Immature natural killer cell (primary cell): ENCODE measurements at regions not wholly inside any gene's neighbourhood (a gene's known extent, or its start where the extent isn't known, plus 50 kb on each side); places are given as distances from the start of the nearest gene placed in this dataset.

Source experiments
- DNase-seq, 3 donors: peaks; one replicate each; pipeline ENCODE4 v3.0.0; 2022; ENCODE audit warnings: mixed read lengths in 1 of 3
- H3K27ac Mint-ChIP-seq, 6 donors: one replicate each; pipeline ENCODE4 v1.8.0; 2020; ENCODE audit warnings: mixed read lengths in 6 of 6, mild to moderate bottlenecking in 5 of 6, inconsistent platforms in 4 of 6, moderate library complexity in 3 of 6
- H3K27me3 Mint-ChIP-seq, 3 donors: one replicate each; pipeline ENCODE4 v1.8.0; 2020 to 2021; ENCODE audit warnings: low read depth in 3 of 3, mild to moderate bottlenecking in 3 of 3, mixed read lengths in 3 of 3, moderate library complexity in 3 of 3, inconsistent platforms in 1 of 3
- H3K36me3 Mint-ChIP-seq, 3 donors: one replicate each; pipeline ENCODE4 v1.8.0; 2020; ENCODE audit warnings: mixed read lengths in 3 of 3, inconsistent platforms in 2 of 3, mild to moderate bottlenecking in 2 of 3
- H3K4me1 Mint-ChIP-seq, 2 donors: one replicate each; pipeline ENCODE4 v1.8.0; 2020; ENCODE audit warnings: inconsistent platforms in 2 of 2, mild to moderate bottlenecking in 2 of 2, mixed read lengths in 2 of 2, moderate library complexity in 1 of 2
- H3K4me3 Mint-ChIP-seq, 5 donors: one replicate each; pipeline ENCODE4 v1.8.0; 2020; ENCODE audit warnings: mild to moderate bottlenecking in 5 of 5, mixed read lengths in 5 of 5, inconsistent platforms in 3 of 5, moderate library complexity in 3 of 5
- H3K9me3 Mint-ChIP-seq, 6 donors: one replicate each; pipeline ENCODE4 v1.8.0; 2020; ENCODE audit warnings: mild to moderate bottlenecking in 6 of 6, mixed read lengths in 6 of 6, inconsistent platforms in 4 of 6, moderate library complexity in 3 of 6

GRCh38 chr15:81774309-81774708, 271.5 kb downstream of the MEX3B start:
- H3K27me3 Mint-ChIP-seq, result peaks cover 0 to 3% (median 2%) of the 10 kb centered on the region in 3 donors
- no peaks in the 10 kb centered on the region for H3K36me3 Mint-ChIP-seq
- peaks cover 0 to 2% (median 0%) of the 10 kb centered on the region in 6 donors for H3K9me3 Mint-ChIP-seq
- no peaks in the 10 kb centered on the region for H3K4me1 Mint-ChIP-seq
- DNase-seq, result no peak
- no peak overlapping the region for H3K27ac Mint-ChIP-seq
- no peak overlapping the region for H3K4me3 Mint-ChIP-seq

- Mint-ChIP-seq H3K9me3 (no peaks in the 10 kb centered on the region), H3K27me3 (peaks cover 0 to 6% (median 2%) of the 10 kb centered on the region in 3 donors), H3K4me1 (no peaks in the 10 kb centered on the region), H3K27ac (no peak overlapping the region), H3K4me3 (no peak overlapping the region), H3K36me3 (no peaks in the 10 kb centered on the region)
- DNase-seq, result no peak
These were observed 277.0 kb downstream of the MEX3B start for GRCh38 chr15:81768773-81769172.

GRCh38 chr15:81766829-81767475, 278.9 kb downstream of the MEX3B start:
- Mint-ChIP-seq H3K4me1 (no peaks in the 10 kb centered on the region), H3K4me3 (no peak overlapping the region), H3K36me3 (no peaks in the 10 kb centered on the region), H3K27ac (no peak overlapping the region), H3K9me3 (no peaks in the 10 kb centered on the region), H3K27me3 (peaks cover 0 to 6% (median 2%) of the 10 kb centered on the region in 3 donors)
- DNase-seq, result no peak

GRCh38 chr15:81765816-81766215, 280.0 kb downstream of the MEX3B start:
- no peak for DNase-seq
- Mint-ChIP-seq H3K27me3 (peaks cover 0 to 6% (median 2%) of the 10 kb centered on the region in 3 donors), H3K4me3 (no peak overlapping the region), H3K9me3 (no peaks in the 10 kb centered on the region), H3K4me1 (no peaks in the 10 kb centered on the region), H3K27ac (no peak overlapping the region), H3K36me3 (no peaks in the 10 kb centered on the region)

GRCh38 chr15:81763304-81763703, 282.5 kb downstream of the MEX3B start:
- Mint-ChIP-seq H3K27me3 (peaks cover 1 to 4% (median 1%) of the 10 kb centered on the region in 3 donors), H3K9me3 (no peaks in the 10 kb centered on the region), H3K4me3 (no peak overlapping the region), H3K4me1 (no peaks in the 10 kb centered on the region), H3K27ac (no peak overlapping the region), H3K36me3 (no peaks in the 10 kb centered on the region)
- DNase-seq, result no peak

GRCh38 chr15:81760686-81761085, 285.1 kb downstream of the MEX3B start:
- Mint-ChIP-seq H3K36me3 (no peaks in the 10 kb centered on the region), H3K4me1 (no peaks in the 10 kb centered on the region), H3K27me3 (peaks cover 1 to 4% (median 1%) of the 10 kb centered on the region in 3 donors), H3K27ac (no peak overlapping the region), H3K4me3 (no peak overlapping the region), H3K9me3 (no peaks in the 10 kb centered on the region)
- DNase-seq, result no peak

GRCh38 chr15:81758818-81759284, 287.0 kb downstream of the MEX3B start:
- no peak overlapping the region for H3K4me3 Mint-ChIP-seq

GRCh38 chr15:81755626-81756025, 290.2 kb downstream of the MEX3B start:
- DNase-seq, result no peak
- Mint-ChIP-seq H3K9me3 (no peaks in the 10 kb centered on the region), H3K4me1 (no peaks in the 10 kb centered on the region), H3K36me3 (no peaks in the 10 kb centered on the region), H3K27me3 (peaks cover 0 to 5% (median 1%) of the 10 kb centered on the region in 3 donors), H3K27ac (no peak overlapping the region), H3K4me3 (no peak overlapping the region)

More at GRCh38 chr15:81758818-81759284, 287.0 kb downstream of the MEX3B start:
- H3K9me3 Mint-ChIP-seq, result no peaks in the 10 kb centered on the region
- H3K27ac Mint-ChIP-seq, result no peak overlapping the region
- no peaks in the 10 kb centered on the region for H3K4me1 Mint-ChIP-seq
- no peaks in the 10 kb centered on the region for H3K36me3 Mint-ChIP-seq
- H3K27me3 Mint-ChIP-seq, result peaks cover 1 to 5% (median 2%) of the 10 kb centered on the region in 3 donors
- DNase-seq, result no peak

GRCh38 chr15:81754078-81754477, 291.7 kb downstream of the MEX3B start:
- Mint-ChIP-seq H3K27ac (no peak overlapping the region), H3K4me3 (no peak overlapping the region), H3K4me1 (no peaks in the 10 kb centered on the region), H3K27me3 (peaks cover 0 to 4% (median 0%) of the 10 kb centered on the region in 3 donors), H3K36me3 (no peaks in the 10 kb centered on the region), H3K9me3 (no peaks in the 10 kb centered on the region)
- no peak for DNase-seq

GRCh38 chr15:81752974-81753373, 292.8 kb downstream of the MEX3B start:
- no peak overlapping the region for H3K4me3 Mint-ChIP-seq
- peaks cover 0 to 4% (median 2%) of the 10 kb centered on the region in 3 donors for H3K27me3 Mint-ChIP-seq
- DNase-seq, result no peak
- no peaks in the 10 kb centered on the region for H3K36me3 Mint-ChIP-seq
- no peaks in the 10 kb centered on the region for H3K4me1 Mint-ChIP-seq
- no peak overlapping the region for H3K27ac Mint-ChIP-seq
- no peaks in the 10 kb centered on the region for H3K9me3 Mint-ChIP-seq

GRCh38 chr15:81752546-81752942, 293.3 kb downstream of the MEX3B start:
- H3K4me3 Mint-ChIP-seq, result no peak overlapping the region

GRCh38 chr15:81751816-81752545, 293.8 kb downstream of the MEX3B start:
- H3K9me3 Mint-ChIP-seq, result no peaks in the 10 kb centered on the region
- no peaks in the 10 kb centered on the region for H3K36me3 Mint-ChIP-seq
- DNase-seq, result no peak
- H3K4me3 Mint-ChIP-seq, result no peak overlapping the region
- H3K27ac Mint-ChIP-seq, result no peak overlapping the region
- H3K4me1 Mint-ChIP-seq, result no peaks in the 10 kb centered on the region
- H3K27me3 Mint-ChIP-seq, result peaks cover 0 to 4% (median 2%) of the 10 kb centered on the region in 3 donors

More at GRCh38 chr15:81752546-81752942, 293.3 kb downstream of the MEX3B start:
- Mint-ChIP-seq H3K4me1 (no peaks in the 10 kb centered on the region), H3K27me3 (peaks cover 0 to 4% (median 2%) of the 10 kb centered on the region in 3 donors), H3K36me3 (no peaks in the 10 kb centered on the region), H3K27ac (no peak overlapping the region), H3K9me3 (no peaks in the 10 kb centered on the region)
- no peak for DNase-seq

GRCh38 chr15:81751256-81751655, 294.6 kb downstream of the MEX3B start:
- Mint-ChIP-seq H3K36me3 (no peaks in the 10 kb centered on the region), H3K27ac (no peak overlapping the region), H3K4me3 (no peak overlapping the region), H3K9me3 (no peaks in the 10 kb centered on the region), H3K4me1 (no peaks in the 10 kb centered on the region), H3K27me3 (peaks cover 0 to 4% (median 2%) of the 10 kb centered on the region in 3 donors)
- DNase-seq, result no peak

GRCh38 chr15:81749716-81750375, 296.0 kb downstream of the MEX3B start:
- Mint-ChIP-seq H3K9me3 (no peaks in the 10 kb centered on the region), H3K27me3 (peaks cover 0 to 4% (median 2%) of the 10 kb centered on the region in 3 donors), H3K36me3 (no peaks in the 10 kb centered on the region), H3K27ac (no peak overlapping the region), H3K4me1 (no peaks in the 10 kb centered on the region), H3K4me3 (no peak overlapping the region)
- DNase-seq, result no peak
